OCI-LY3 (cell line): ENCODE measurements at regions not wholly inside any gene's neighbourhood (a gene's known extent, or its start where the extent isn't known, plus 50 kb on each side); places are given as distances from the start of the nearest gene placed in this dataset.

Experiments
- EZH2phosphoT487 ChIP-seq: fragments of 200-600 bp; shearing (Covaris generic); IDR thresholded peaks from 2 replicates; pipeline ENCODE4 v1.6.1; 2018; ENCODE audit warnings: antibody characterized with exemption, mixed run types, low read depth
- TF ChIP-seq, protein P1 (sequence below): fragments of 200-600, 300-600 bp; sonication (generic); IDR thresholded peaks from 2 replicates; pipeline ENCODE4 v1.5.1; 2014; ENCODE audit warnings: antibody characterized with exemption, low read length, low read depth

GRCh38 chr5:18195910-18196309 is 561.6 kb downstream of the TAF11L14 start:
- TF ChIP-seq, protein P1, sequence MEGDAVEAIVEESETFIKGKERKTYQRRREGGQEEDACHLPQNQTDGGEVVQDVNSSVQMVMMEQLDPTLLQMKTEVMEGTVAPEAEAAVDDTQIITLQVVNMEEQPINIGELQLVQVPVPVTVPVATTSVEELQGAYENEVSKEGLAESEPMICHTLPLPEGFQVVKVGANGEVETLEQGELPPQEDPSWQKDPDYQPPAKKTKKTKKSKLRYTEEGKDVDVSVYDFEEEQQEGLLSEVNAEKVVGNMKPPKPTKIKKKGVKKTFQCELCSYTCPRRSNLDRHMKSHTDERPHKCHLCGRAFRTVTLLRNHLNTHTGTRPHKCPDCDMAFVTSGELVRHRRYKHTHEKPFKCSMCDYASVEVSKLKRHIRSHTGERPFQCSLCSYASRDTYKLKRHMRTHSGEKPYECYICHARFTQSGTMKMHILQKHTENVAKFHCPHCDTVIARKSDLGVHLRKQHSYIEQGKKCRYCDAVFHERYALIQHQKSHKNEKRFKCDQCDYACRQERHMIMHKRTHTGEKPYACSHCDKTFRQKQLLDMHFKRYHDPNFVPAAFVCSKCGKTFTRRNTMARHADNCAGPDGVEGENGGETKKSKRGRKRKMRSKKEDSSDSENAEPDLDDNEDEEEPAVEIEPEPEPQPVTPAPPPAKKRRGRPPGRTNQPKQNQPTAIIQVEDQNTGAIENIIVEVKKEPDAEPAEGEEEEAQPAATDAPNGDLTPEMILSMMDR, result no peak
- no peak for TF ChIP-seq EZH2phosphoT487
